ENCODE measurements at regions not wholly inside any gene's neighbourhood (a gene's known extent, or its start where the extent isn't known, plus 50 kb on each side); places are given as distances from the start of the nearest gene placed in this dataset.

- no peaks in the 10 kb centered on the region for H4K20me1 ChIP-seq (ENCODE audit: control insufficient read depth, extremely low read depth, insufficient read depth, low read length)
- H3K4me3 ChIP-seq (ENCODE audit: control insufficient read depth in 2 of 3, extremely low read depth in 1 of 3, insufficient read depth in 2 of 3, low read depth in 1 of 3, low read length in 3 of 3), result no peak overlapping the region
- H3K27ac ChIP-seq (ENCODE audit: control insufficient read depth, insufficient read depth, low read length), result no peak overlapping the region
- no peaks in the 10 kb centered on the region for H3K27me3 ChIP-seq (ENCODE audit: control insufficient read depth, extremely low read depth, insufficient read depth, low read length)
- H3K4me1 ChIP-seq (ENCODE audit: control insufficient read depth, extremely low read depth, insufficient read depth, low read length), result no peaks in the 10 kb centered on the region
- DNase-seq (ENCODE audit: low read depth, low spot score) (no peak), FAIRE-seq (no peak)
- no peaks in the 10 kb centered on the region for H3K36me3 ChIP-seq (ENCODE audit: control insufficient read depth in 2 of 2, extremely low read depth in 1 of 2, insufficient read depth in 2 of 2, low read length in 2 of 2)
- no peak for TF ChIP-seq EZH2 (IDR thresholded peaks at IDR 0.05; ENCODE audit: low read length)
- TF ChIP-seq CTCF (optimal IDR thresholded peaks at IDR 0.05 in 1 of 3, IDR thresholded peaks at IDR 0.05 in 1 of 3, conservative IDR thresholded peaks at IDR 0.05 in 1 of 3; ENCODE audit: extremely low read depth in 1 of 3, insufficient read depth in 2 of 3, low read length in 3 of 3), result no peak
- dilution Hi-C loops (cut with MboI; ENCODE audit: extremely low pct_ligation_motif_present, low sequenced_read_pairs), result no loop called here
- H3K9me3 ChIP-seq (ENCODE audit: control insufficient read depth, low read depth, low read length), result no peaks in the 10 kb centered on the region
- no peak overlapping the region for H3K4me2 ChIP-seq (ENCODE audit: control insufficient read depth, extremely low read depth, insufficient read depth, low read depth, low read length)
- no peaks in the 10 kb centered on the region for H3K79me2 ChIP-seq (ENCODE audit: control insufficient read depth, insufficient read depth, low read length)
- H3K9ac ChIP-seq (ENCODE audit: control insufficient read depth, extremely low read depth, insufficient read depth, low read length), result no peak overlapping the region
- H3K9me1 ChIP-seq (ENCODE audit: control insufficient read depth, extremely low read depth, insufficient read depth, low read length), result no peaks in the 10 kb centered on the region
- no peak overlapping the region for H2AFZ ChIP-seq (ENCODE audit: control insufficient read depth, low read length)
Observed at GRCh38 chr11:23496340-23496739, 636.1 kb upstream of the CCDC179 start.

GRCh38 chr11:23497040-23497439 lies 636.8 kb upstream of the CCDC179 start:
- no peaks in the 10 kb centered on the region for H4K20me1 ChIP-seq (ENCODE audit: control insufficient read depth, extremely low read depth, insufficient read depth, low read length)
- H2AFZ ChIP-seq (ENCODE audit: control insufficient read depth, low read length), result no peak overlapping the region
- H3K36me3 ChIP-seq (ENCODE audit: control insufficient read depth in 2 of 2, extremely low read depth in 1 of 2, insufficient read depth in 2 of 2, low read length in 2 of 2), result no peaks in the 10 kb centered on the region
- H3K27me3 ChIP-seq (ENCODE audit: control insufficient read depth, extremely low read depth, insufficient read depth, low read length), result no peaks in the 10 kb centered on the region
- H3K9ac ChIP-seq (ENCODE audit: control insufficient read depth, extremely low read depth, insufficient read depth, low read length), result no peak overlapping the region
- H3K79me2 ChIP-seq (ENCODE audit: control insufficient read depth, insufficient read depth, low read length), result no peaks in the 10 kb centered on the region
- no peak for DNase-seq (ENCODE audit: low read depth, low spot score)
- no peak overlapping the region for H3K27ac ChIP-seq (ENCODE audit: control insufficient read depth, insufficient read depth, low read length)
- H3K4me3 ChIP-seq (ENCODE audit: control insufficient read depth in 2 of 3, extremely low read depth in 1 of 3, insufficient read depth in 2 of 3, low read depth in 1 of 3, low read length in 3 of 3), result no peak overlapping the region
- H3K4me1 ChIP-seq (ENCODE audit: control insufficient read depth, extremely low read depth, insufficient read depth, low read length), result no peaks in the 10 kb centered on the region
- TF ChIP-seq CTCF (optimal IDR thresholded peaks at IDR 0.05 in 1 of 3, IDR thresholded peaks at IDR 0.05 in 1 of 3, conservative IDR thresholded peaks at IDR 0.05 in 1 of 3; ENCODE audit: extremely low read depth in 1 of 3, insufficient read depth in 2 of 3, low read length in 3 of 3) (no peak), EZH2 (IDR thresholded peaks at IDR 0.05; ENCODE audit: low read length) (no peak)
- H3K9me3 ChIP-seq (ENCODE audit: control insufficient read depth, low read depth, low read length), result no peaks in the 10 kb centered on the region
- no peak for FAIRE-seq
- H3K4me2 ChIP-seq (ENCODE audit: control insufficient read depth, extremely low read depth, insufficient read depth, low read depth, low read length), result no peak overlapping the region
- dilution Hi-C loops (cut with MboI; ENCODE audit: extremely low pct_ligation_motif_present, low sequenced_read_pairs), result no loop called here
- no peaks in the 10 kb centered on the region for H3K9me1 ChIP-seq (ENCODE audit: control insufficient read depth, extremely low read depth, insufficient read depth, low read length)
